Neural progenitor cell (in vitro differentiated cells): ENCODE measurements at regions not wholly inside any gene's neighbourhood (a gene's known extent, or its start where the extent isn't known, plus 50 kb on each side); places are given as distances from the start of the nearest gene placed in this dataset.

ENCODE experiments used
- DNase-seq: peaks from one replicate; pipeline ENCODE4 v3.0.0-alpha.2; 2016; ENCODE audit warnings: low spot score
- H2AFZ ChIP-seq: fragments of 200-600 bp; sonication (generic); replicated peaks from 2 replicates; pipeline ENCODE4 v1.6.1; 2016; ENCODE audit warnings: antibody characterized with exemption
- H3F3A ChIP-seq: fragments of 200-600 bp; sonication (generic); 2 replicates; pipeline ENCODE4 v1.6.1; 2016; ENCODE audit warnings: antibody characterized with exemption, low read depth
- H3K27ac ChIP-seq: fragments of 200-600 bp; sonication (generic); 2 replicates; pipeline ENCODE4 v1.5.1; 2016; ENCODE audit warnings: mild to moderate bottlenecking
- H3K27me3 ChIP-seq: fragments of 200-600 bp; sonication (generic); 2 replicates; pipeline ENCODE4 v1.6.1; 2016; ENCODE audit warnings: mild to moderate bottlenecking, moderate library complexity
- H3K36me3 ChIP-seq: fragments of 200-600 bp; sonication (generic); 2 replicates; pipeline ENCODE4 v1.5.1; 2016
- H3K4me1 ChIP-seq: fragments of 200-600 bp; sonication (generic); 2 replicates; pipeline ENCODE4 v1.6.1; 2016; ENCODE audit warnings: mixed run types
- H3K4me2 ChIP-seq: fragments of 200-600 bp; sonication (generic); 2 replicates; pipeline ENCODE4 v1.6.1; 2016
- H3K4me3 ChIP-seq: fragments of 200-600 bp; sonication (generic); 2 replicates; pipeline ENCODE4 v1.5.1; 2016
- H3K79me2 ChIP-seq: fragments of 200-600 bp; sonication (generic); 2 replicates; pipeline ENCODE4 v1.6.1; 2016; ENCODE audit warnings: low read depth
- H3K9ac ChIP-seq: fragments of 200-600 bp; sonication (generic); 2 replicates; pipeline ENCODE4 v1.6.1; 2016
- H3K9me3 ChIP-seq: fragments of 200-600 bp; sonication (generic); 2 replicates; pipeline ENCODE4 v1.5.1; 2016; ENCODE audit warnings: low read depth
- H4K20me1 ChIP-seq: fragments of 200-600 bp; sonication (generic); 2 replicates; pipeline ENCODE4 v1.6.1; 2016; ENCODE audit warnings: low read depth
- H3K27ac Mint-ChIP-seq: 3 replicates; pipeline ENCODE4 v1.8.0; 2021; ENCODE audit warnings: mixed read lengths
- H3K27me3 Mint-ChIP-seq: 2 replicates; pipeline ENCODE4 v1.8.0; 2022; ENCODE audit warnings: low read depth, mild to moderate bottlenecking, inconsistent platforms, moderate library complexity, mixed read lengths; ENCODE audit not compliant: insufficient read depth
- H3K36me3 Mint-ChIP-seq: 3 replicates; pipeline ENCODE4 v1.8.0; 2021; ENCODE audit warnings: mixed read lengths
- H3K4me1 Mint-ChIP-seq: 3 replicates; pipeline ENCODE4 v1.8.0; 2021; ENCODE audit warnings: mixed read lengths
- H3K4me3 Mint-ChIP-seq: 3 replicates; pipeline ENCODE4 v1.8.0; 2021; ENCODE audit warnings: mild to moderate bottlenecking, moderate library complexity, mixed read lengths
- H3K9me3 Mint-ChIP-seq: 3 replicates; pipeline ENCODE4 v1.8.0; 2020; ENCODE audit warnings: mixed read lengths
- EZH2 ChIP-seq: fragments of 200-600 bp; sonication (generic); IDR thresholded peaks from 2 replicates; pipeline ENCODE4 v1.6.1; 2017; ENCODE audit warnings: antibody characterized with exemption, mild to moderate bottlenecking, moderate library complexity
- EZH2phosphoT487 ChIP-seq: fragments of 200-600 bp; sonication (generic); IDR thresholded peaks from 2 replicates; pipeline ENCODE4 v1.6.1; 2017; ENCODE audit warnings: antibody characterized with exemption
- TF ChIP-seq, protein P1 (sequence below): fragments of 200-600 bp; sonication (generic); IDR thresholded peaks from 2 replicates; pipeline ENCODE4 v1.5.1; 2017; ENCODE audit warnings: antibody characterized with exemption, mild to moderate bottlenecking

DNA sequence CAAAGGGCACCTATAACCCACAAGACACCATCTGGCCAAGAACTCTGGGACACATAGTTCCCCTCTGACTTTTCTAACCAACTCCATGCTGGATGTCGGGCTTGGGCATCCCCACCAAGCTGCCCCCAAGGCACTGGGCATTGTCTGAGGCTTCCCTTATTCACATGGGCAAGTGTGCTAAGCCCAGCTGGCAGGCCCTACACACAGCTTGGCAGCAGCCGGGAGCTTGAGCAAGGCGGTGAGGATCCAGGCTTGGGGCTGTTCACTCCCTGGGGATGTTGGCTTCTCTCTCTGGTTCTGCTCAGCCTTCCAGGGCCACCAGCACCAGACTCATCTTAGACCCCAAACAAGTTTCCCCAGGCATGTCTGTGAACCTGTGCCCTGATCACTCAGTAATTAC is 138.3 kb upstream of the KAZN start:
- Histone ChIP-seq H3K9ac (no peak overlapping the region), H3K9me3 (no peaks in the 10 kb centered on the region), H3K4me2 (no peak overlapping the region), H3K36me3 (no peaks in the 10 kb centered on the region), H2AFZ (no peak overlapping the region), H3F3A (no peaks in the 10 kb centered on the region), H3K4me1 (no peaks in the 10 kb centered on the region), H3K79me2 (no peaks in the 10 kb centered on the region), H3K27me3 (no peaks in the 10 kb centered on the region), H3K27ac (no peak overlapping the region), H3K4me3 (no peak overlapping the region), H4K20me1 (no peaks in the 10 kb centered on the region)
- no peak for TF ChIP-seq EZH2phosphoT487
- Mint-ChIP-seq H3K4me1 (peaks cover 2% of the 10 kb centered on the region), H3K27ac (no peak overlapping the region), H3K27me3 (peaks cover 2% of the 10 kb centered on the region), H3K4me3 (no peak overlapping the region), H3K9me3 (no peaks in the 10 kb centered on the region), H3K36me3 (no peaks in the 10 kb centered on the region)
- no peak for DNase-seq

- H3K4me1 ChIP-seq = no peaks in the 10 kb centered on the region
- no peak overlapping the region for H3K27ac ChIP-seq
- Mint-ChIP-seq H3K4me3 (no peak overlapping the region), H3K9me3 (no peaks in the 10 kb centered on the region), H3K36me3 (no peaks in the 10 kb centered on the region), H3K27ac (peak overlapping the region; percentile 17), H3K4me1 (peaks cover 2% of the 10 kb centered on the region), H3K27me3 (peaks cover 5% of the 10 kb centered on the region)
- no peaks in the 10 kb centered on the region for H4K20me1 ChIP-seq
- DNase-seq = no peak
- H3K36me3 ChIP-seq = no peaks in the 10 kb centered on the region
- no peak overlapping the region for H3K4me2 ChIP-seq
- no peak overlapping the region for H3K9ac ChIP-seq
- H2AFZ ChIP-seq = no peak overlapping the region
- no peaks in the 10 kb centered on the region for H3K79me2 ChIP-seq
- no peaks in the 10 kb centered on the region for H3K9me3 ChIP-seq
- no peaks in the 10 kb centered on the region for H3K27me3 ChIP-seq
- TF ChIP-seq EZH2phosphoT487 (no peak), EZH2 (no peak)
- TF ChIP-seq, protein P1, sequence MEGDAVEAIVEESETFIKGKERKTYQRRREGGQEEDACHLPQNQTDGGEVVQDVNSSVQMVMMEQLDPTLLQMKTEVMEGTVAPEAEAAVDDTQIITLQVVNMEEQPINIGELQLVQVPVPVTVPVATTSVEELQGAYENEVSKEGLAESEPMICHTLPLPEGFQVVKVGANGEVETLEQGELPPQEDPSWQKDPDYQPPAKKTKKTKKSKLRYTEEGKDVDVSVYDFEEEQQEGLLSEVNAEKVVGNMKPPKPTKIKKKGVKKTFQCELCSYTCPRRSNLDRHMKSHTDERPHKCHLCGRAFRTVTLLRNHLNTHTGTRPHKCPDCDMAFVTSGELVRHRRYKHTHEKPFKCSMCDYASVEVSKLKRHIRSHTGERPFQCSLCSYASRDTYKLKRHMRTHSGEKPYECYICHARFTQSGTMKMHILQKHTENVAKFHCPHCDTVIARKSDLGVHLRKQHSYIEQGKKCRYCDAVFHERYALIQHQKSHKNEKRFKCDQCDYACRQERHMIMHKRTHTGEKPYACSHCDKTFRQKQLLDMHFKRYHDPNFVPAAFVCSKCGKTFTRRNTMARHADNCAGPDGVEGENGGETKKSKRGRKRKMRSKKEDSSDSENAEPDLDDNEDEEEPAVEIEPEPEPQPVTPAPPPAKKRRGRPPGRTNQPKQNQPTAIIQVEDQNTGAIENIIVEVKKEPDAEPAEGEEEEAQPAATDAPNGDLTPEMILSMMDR = no peak
- H3F3A ChIP-seq = no peaks in the 10 kb centered on the region
- no peak overlapping the region for H3K4me3 ChIP-seq
Observed at GRCh38 chr1:14462851-14463250, 135.6 kb upstream of the KAZN start.

GRCh38 chr1:14466006-14466405 is 132.5 kb upstream of the KAZN start:
- no peaks in the 10 kb centered on the region for H4K20me1 ChIP-seq
- H3F3A ChIP-seq = no peaks in the 10 kb centered on the region
- no peak overlapping the region for H3K9ac ChIP-seq
- DNase-seq = no peak
- TF ChIP-seq EZH2 (no peak), EZH2phosphoT487 (no peak)
- TF ChIP-seq, protein P1 = no peak
- Mint-ChIP-seq H3K27ac (no peak overlapping the region), H3K27me3 (peaks cover 2% of the 10 kb centered on the region), H3K4me3 (no peak overlapping the region), H3K36me3 (no peaks in the 10 kb centered on the region), H3K9me3 (no peaks in the 10 kb centered on the region), H3K4me1 (peaks cover 2% of the 10 kb centered on the region)
- H3K27me3 ChIP-seq = no peaks in the 10 kb centered on the region
- H3K4me2 ChIP-seq = no peak overlapping the region
- no peak overlapping the region for H3K27ac ChIP-seq
- no peak overlapping the region for H3K4me3 ChIP-seq
- no peaks in the 10 kb centered on the region for H3K36me3 ChIP-seq
- no peaks in the 10 kb centered on the region for H3K79me2 ChIP-seq
- no peaks in the 10 kb centered on the region for H3K9me3 ChIP-seq
- H3K4me1 ChIP-seq = no peaks in the 10 kb centered on the region
- no peak overlapping the region for H2AFZ ChIP-seq

GRCh38 chr1:14467112-14467511 is 131.4 kb upstream of the KAZN start:
- no peak for TF ChIP-seq EZH2phosphoT487
- TF ChIP-seq, protein P1 = no peak
- Mint-ChIP-seq H3K27ac (no peak overlapping the region), H3K27me3 (peaks cover 2% of the 10 kb centered on the region), H3K4me1 (peaks cover 2% of the 10 kb centered on the region), H3K9me3 (no peaks in the 10 kb centered on the region), H3K4me3 (no peak overlapping the region), H3K36me3 (no peaks in the 10 kb centered on the region)
- Histone ChIP-seq H3K27ac (no peak overlapping the region), H2AFZ (no peak overlapping the region), H3K27me3 (no peaks in the 10 kb centered on the region), H3K9ac (no peak overlapping the region), H3K79me2 (no peaks in the 10 kb centered on the region), H3K4me1 (no peaks in the 10 kb centered on the region), H3K36me3 (no peaks in the 10 kb centered on the region), H3K4me3 (no peak overlapping the region), H4K20me1 (no peaks in the 10 kb centered on the region), H3K9me3 (no peaks in the 10 kb centered on the region), H3K4me2 (no peak overlapping the region), H3F3A (no peaks in the 10 kb centered on the region)
- no peak for DNase-seq
